ENCODE measurements at regions not wholly inside any gene's neighbourhood (a gene's known extent, or its start where the extent isn't known, plus 50 kb on each side); places are given as distances from the start of the nearest gene placed in this dataset.
"Not testable (repeated sequence)": the region's sequence is repeated elsewhere in the genome, so short reads cannot be mapped to it uniquely, and the experiment has no call there.

- Histone ChIP-seq H3K4me3 (ENCODE audit: low read length) (no peak overlapping the region), H3K9me3 (ENCODE audit: low read length) (peaks cover 3% of the 10 kb centered on the region), H3K27me3 (ENCODE audit: insufficient read depth, low read length) (no peaks in the 10 kb centered on the region), H2AFZ (ENCODE audit: low read depth, low read length) (no peak overlapping the region), H3K36me3 (ENCODE audit: insufficient read depth, low read length) (no peaks in the 10 kb centered on the region), H3K4me1 (ENCODE audit: insufficient read depth, low read length) (no peaks in the 10 kb centered on the region)
Measured at GRCh38 chr5:119694284-119694683, 64.9 kb downstream of the FAM170A start.

- H2AFZ ChIP-seq (ENCODE audit: low read depth, low read length): no peak overlapping the region
- H3K27me3 ChIP-seq (ENCODE audit: insufficient read depth, low read length): no peaks in the 10 kb centered on the region
- H3K4me3 ChIP-seq (ENCODE audit: low read length): no peak overlapping the region
- H3K36me3 ChIP-seq (ENCODE audit: insufficient read depth, low read length): no peaks in the 10 kb centered on the region
- H3K4me1 ChIP-seq (ENCODE audit: insufficient read depth, low read length): no peaks in the 10 kb centered on the region
- H3K9me3 ChIP-seq (ENCODE audit: low read length): no peaks in the 10 kb centered on the region
Measured at GRCh38 chr5:119706049-119706448, 76.7 kb downstream of the FAM170A start.

- no peaks in the 10 kb centered on the region for H3K27me3 ChIP-seq (ENCODE audit: insufficient read depth, low read length)
- no peaks in the 10 kb centered on the region for H3K4me1 ChIP-seq (ENCODE audit: insufficient read depth, low read length)
- H2AFZ ChIP-seq (ENCODE audit: low read depth, low read length): no peak overlapping the region
- no peaks in the 10 kb centered on the region for H3K9me3 ChIP-seq (ENCODE audit: low read length)
- no peak overlapping the region for H3K4me3 ChIP-seq (ENCODE audit: low read length)
- H3K36me3 ChIP-seq (ENCODE audit: insufficient read depth, low read length): no peaks in the 10 kb centered on the region
Measured at GRCh38 chr5:119708076-119708790, 78.9 kb downstream of the FAM170A start.

GRCh38 chr5:119721775-119722174 is 92.4 kb downstream of the FAM170A start:
- Histone ChIP-seq H3K4me3 (ENCODE audit: low read length) (no peak overlapping the region), H3K27me3 (ENCODE audit: insufficient read depth, low read length) (no peaks in the 10 kb centered on the region), H3K9me3 (ENCODE audit: low read length) (no peaks in the 10 kb centered on the region), H2AFZ (ENCODE audit: low read depth, low read length) (no peak overlapping the region), H3K36me3 (ENCODE audit: insufficient read depth, low read length) (no peaks in the 10 kb centered on the region), H3K4me1 (ENCODE audit: insufficient read depth, low read length) (no peaks in the 10 kb centered on the region)

GRCh38 chr5:119725291-119725690 is 95.9 kb downstream of the FAM170A start:
- H3K27me3 ChIP-seq (ENCODE audit: insufficient read depth, low read length); H2AFZ ChIP-seq (ENCODE audit: low read depth, low read length); H3K9me3 ChIP-seq (ENCODE audit: low read length); H3K4me1 ChIP-seq (ENCODE audit: insufficient read depth, low read length); H3K4me3 ChIP-seq (ENCODE audit: low read length); H3K36me3 ChIP-seq (ENCODE audit: insufficient read depth, low read length): not testable (repeated sequence)

GRCh38 chr5:119726544-119726943 is 97.2 kb downstream of the FAM170A start:
- no peak overlapping the region for H2AFZ ChIP-seq (ENCODE audit: low read depth, low read length)
- H3K36me3 ChIP-seq (ENCODE audit: insufficient read depth, low read length): no peaks in the 10 kb centered on the region

GRCh38 chr5:119740225-119740624 is 110.9 kb downstream of the FAM170A start:
- Histone ChIP-seq H3K27me3 (ENCODE audit: insufficient read depth, low read length) (no peaks in the 10 kb centered on the region), H3K36me3 (ENCODE audit: insufficient read depth, low read length) (no peaks in the 10 kb centered on the region), H3K4me3 (ENCODE audit: low read length) (no peak overlapping the region)

More at GRCh38 chr5:119726544-119726943, 97.2 kb downstream of the FAM170A start:
- no peak overlapping the region for H3K4me3 ChIP-seq (ENCODE audit: low read length)
- no peaks in the 10 kb centered on the region for H3K4me1 ChIP-seq (ENCODE audit: insufficient read depth, low read length)
- no peaks in the 10 kb centered on the region for H3K9me3 ChIP-seq (ENCODE audit: low read length)
- no peaks in the 10 kb centered on the region for H3K27me3 ChIP-seq (ENCODE audit: insufficient read depth, low read length)

GRCh38 chr5:119741691-119742090 is 112.3 kb downstream of the FAM170A start:
- Histone ChIP-seq H2AFZ (ENCODE audit: low read depth, low read length) (no peak overlapping the region), H3K4me1 (ENCODE audit: insufficient read depth, low read length) (no peaks in the 10 kb centered on the region), H3K9me3 (ENCODE audit: low read length) (no peaks in the 10 kb centered on the region), H3K27me3 (ENCODE audit: insufficient read depth, low read length) (no peaks in the 10 kb centered on the region), H3K4me3 (ENCODE audit: low read length) (no peak overlapping the region), H3K36me3 (ENCODE audit: insufficient read depth, low read length) (no peaks in the 10 kb centered on the region)

More at GRCh38 chr5:119740225-119740624, 110.9 kb downstream of the FAM170A start:
- Histone ChIP-seq H3K4me1 (ENCODE audit: insufficient read depth, low read length) (no peaks in the 10 kb centered on the region), H3K9me3 (ENCODE audit: low read length) (no peaks in the 10 kb centered on the region), H2AFZ (ENCODE audit: low read depth, low read length) (no peak overlapping the region)

GRCh38 chr5:119742311-119742710 is 113.0 kb downstream of the FAM170A start:
- Histone ChIP-seq H3K4me3 (ENCODE audit: low read length) (no peak overlapping the region), H3K36me3 (ENCODE audit: insufficient read depth, low read length) (no peaks in the 10 kb centered on the region), H3K4me1 (ENCODE audit: insufficient read depth, low read length) (no peaks in the 10 kb centered on the region), H3K27me3 (ENCODE audit: insufficient read depth, low read length) (no peaks in the 10 kb centered on the region), H2AFZ (ENCODE audit: low read depth, low read length) (no peak overlapping the region), H3K9me3 (ENCODE audit: low read length) (no peaks in the 10 kb centered on the region)

- Histone ChIP-seq H2AFZ (ENCODE audit: low read depth, low read length) (no peak overlapping the region), H3K4me3 (ENCODE audit: low read length) (no peak overlapping the region), H3K4me1 (ENCODE audit: insufficient read depth, low read length) (no peaks in the 10 kb centered on the region), H3K36me3 (ENCODE audit: insufficient read depth, low read length) (no peaks in the 10 kb centered on the region), H3K9me3 (ENCODE audit: low read length) (no peaks in the 10 kb centered on the region), H3K27me3 (ENCODE audit: insufficient read depth, low read length) (no peaks in the 10 kb centered on the region)
Measured at GRCh38 chr5:119743927-119744326, 114.6 kb downstream of the FAM170A start.

- H3K27me3 ChIP-seq (ENCODE audit: insufficient read depth, low read length): no peaks in the 10 kb centered on the region
- no peak overlapping the region for H2AFZ ChIP-seq (ENCODE audit: low read depth, low read length)
- no peaks in the 10 kb centered on the region for H3K36me3 ChIP-seq (ENCODE audit: insufficient read depth, low read length)
- no peaks in the 10 kb centered on the region for H3K4me1 ChIP-seq (ENCODE audit: insufficient read depth, low read length)
- H3K4me3 ChIP-seq (ENCODE audit: low read length): no peak overlapping the region
- H3K9me3 ChIP-seq (ENCODE audit: low read length): no peaks in the 10 kb centered on the region
Measured at GRCh38 chr5:119745976-119746375, 116.6 kb downstream of the FAM170A start.

- Histone ChIP-seq H3K9me3 (ENCODE audit: low read length) (no peaks in the 10 kb centered on the region), H3K4me1 (ENCODE audit: insufficient read depth, low read length) (no peaks in the 10 kb centered on the region), H3K36me3 (ENCODE audit: insufficient read depth, low read length) (no peaks in the 10 kb centered on the region), H3K4me3 (ENCODE audit: low read length) (no peak overlapping the region), H2AFZ (ENCODE audit: low read depth, low read length) (no peak overlapping the region), H3K27me3 (ENCODE audit: insufficient read depth, low read length) (no peaks in the 10 kb centered on the region)
Measured at GRCh38 chr5:119746984-119747383, 117.6 kb downstream of the FAM170A start.

- H3K27me3 ChIP-seq (ENCODE audit: insufficient read depth, low read length): no peaks in the 10 kb centered on the region
- no peak overlapping the region for H2AFZ ChIP-seq (ENCODE audit: low read depth, low read length)
- H3K4me3 ChIP-seq (ENCODE audit: low read length): no peak overlapping the region
- no peaks in the 10 kb centered on the region for H3K36me3 ChIP-seq (ENCODE audit: insufficient read depth, low read length)
- no peaks in the 10 kb centered on the region for H3K9me3 ChIP-seq (ENCODE audit: low read length)
- H3K4me1 ChIP-seq (ENCODE audit: insufficient read depth, low read length): no peaks in the 10 kb centered on the region
Measured at GRCh38 chr5:119750887-119751733, 121.8 kb downstream of the FAM170A start.

Measured in neuron (in vitro differentiated cells).